ENCODE measurements at regions not wholly inside any gene's neighbourhood (a gene's known extent, or its start where the extent isn't known, plus 50 kb on each side); places are given as distances from the start of the nearest gene placed in this dataset.

DNA sequence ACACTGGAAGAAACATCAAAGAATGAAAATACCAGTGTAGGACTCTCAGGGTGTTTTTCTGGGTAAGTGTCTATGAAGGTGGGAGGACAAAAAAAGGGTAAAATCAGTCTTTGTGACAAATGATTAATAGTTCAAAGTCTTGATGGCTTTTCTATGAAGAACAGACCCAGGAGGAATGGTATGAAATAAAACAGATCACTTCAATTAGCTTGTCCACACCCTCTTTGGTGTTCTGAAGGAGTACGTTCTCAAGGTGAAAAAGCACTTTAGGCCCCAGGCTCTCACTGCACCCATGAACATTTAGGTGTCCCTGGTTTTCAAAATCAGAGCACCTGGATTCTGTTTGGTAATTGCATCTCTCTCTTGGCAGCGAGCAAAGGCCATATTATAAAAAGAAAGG lies 383.6 kb upstream of the NR2F2 start (continued):
- no peak for TF ChIP-seq HDAC2 (IDR thresholded peaks at IDR 0.05; ENCODE audit: borderline replicate concordance in 1 of 2, low read depth in 2 of 2, low read length in 2 of 2)
- TF ChIP-seq, protein P1, sequence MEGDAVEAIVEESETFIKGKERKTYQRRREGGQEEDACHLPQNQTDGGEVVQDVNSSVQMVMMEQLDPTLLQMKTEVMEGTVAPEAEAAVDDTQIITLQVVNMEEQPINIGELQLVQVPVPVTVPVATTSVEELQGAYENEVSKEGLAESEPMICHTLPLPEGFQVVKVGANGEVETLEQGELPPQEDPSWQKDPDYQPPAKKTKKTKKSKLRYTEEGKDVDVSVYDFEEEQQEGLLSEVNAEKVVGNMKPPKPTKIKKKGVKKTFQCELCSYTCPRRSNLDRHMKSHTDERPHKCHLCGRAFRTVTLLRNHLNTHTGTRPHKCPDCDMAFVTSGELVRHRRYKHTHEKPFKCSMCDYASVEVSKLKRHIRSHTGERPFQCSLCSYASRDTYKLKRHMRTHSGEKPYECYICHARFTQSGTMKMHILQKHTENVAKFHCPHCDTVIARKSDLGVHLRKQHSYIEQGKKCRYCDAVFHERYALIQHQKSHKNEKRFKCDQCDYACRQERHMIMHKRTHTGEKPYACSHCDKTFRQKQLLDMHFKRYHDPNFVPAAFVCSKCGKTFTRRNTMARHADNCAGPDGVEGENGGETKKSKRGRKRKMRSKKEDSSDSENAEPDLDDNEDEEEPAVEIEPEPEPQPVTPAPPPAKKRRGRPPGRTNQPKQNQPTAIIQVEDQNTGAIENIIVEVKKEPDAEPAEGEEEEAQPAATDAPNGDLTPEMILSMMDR (IDR thresholded peaks at IDR 0.05; ENCODE audit: control extremely low read depth in 1 of 3, insufficient read depth in 1 of 3, low read depth in 1 of 3, low read length in 3 of 3), result no peak
- TF ChIP-seq SP1 (IDR thresholded peaks at IDR 0.05; ENCODE audit: low read depth, low read length), result no peak
- TF ChIP-seq GTF2F1 (IDR thresholded peaks at IDR 0.05; ENCODE audit: borderline replicate concordance, low read depth, low read length), result no peak

Measured in H1 (cell line).